Body of pancreas (tissue), 4 donors: ENCODE measurements at regions not wholly inside any gene's neighbourhood (a gene's known extent, or its start where the extent isn't known, plus 50 kb on each side); places are given as distances from the start of the nearest gene placed in this dataset.

ENCODE experiments used
- ATAC-seq: fragments of 150-250 bp; one replicate; pipeline ENCODE4 v1.9.1; 2016
- DNase-seq, 4 donors: peaks; one replicate each; pipeline ENCODE4 v3.0.0-alpha.2; 2019
- H3K27ac ChIP-seq, 4 donors: fragments of 200-600 bp; sonication (generic); 1 replicate in 3 of 4; 2 replicates in 1 of 4; pipeline versions ENCODE4 v1.5.1 to v1.6.1; 2016 to 2019; ENCODE audit warnings: mild to moderate bottlenecking in 1 of 4, mixed read lengths in 1 of 4, moderate library complexity in 1 of 4
- H3K27me3 ChIP-seq, 2 donors: fragments of 200-600 bp; sonication (generic); one replicate each; pipeline ENCODE4 v1.6.0; 2016; ENCODE audit warnings: mild to moderate bottlenecking in 1 of 2
- H3K36me3 ChIP-seq, 2 donors: fragments of 200-600 bp; sonication (generic); replicated peaks in 1 of 2; 2 replicates each; pipeline ENCODE4 v1.5.1; 2016; ENCODE audit warnings: low read depth in 2 of 2; ENCODE audit not compliant: insufficient read depth in 1 of 2
- H3K4me1 ChIP-seq: fragments of 200-600 bp; sonication (generic); one replicate; pipeline ENCODE4 v1.6.0; 2016
- H3K4me3 ChIP-seq, 2 donors: fragments of 200-600 bp; sonication (generic); 1 replicate in 1 of 2; 2 replicates in 1 of 2; pipeline ENCODE4 v1.5.1; 2016 to 2019
- H3K9me3 ChIP-seq, 3 donors: fragments of 200-600 bp; sonication (generic); 1 replicate in 2 of 3; 2 replicates in 1 of 3; pipeline ENCODE4 v1.5.1; 2016
- POLR2A ChIP-seq, 3 donors: fragments of 450-650 bp; IDR thresholded peaks; one replicate each; pipeline ENCODE4 v1.6.1; 2016; ENCODE audit warnings: antibody characterized with exemption in 3 of 3, mild to moderate bottlenecking in 2 of 3
- WGBS, 2 donors: methylation state at CpG; one replicate each; pipeline ENCODE4 v1.1.5; 2017; 5-methylcytosine and 5-hydroxymethylcytosine counted together
- intact Hi-C: fragments of 100-400 bp; cut with DNase I; formaldehyde crosslinking; loops from one replicate; pipeline ENCODE4 v1.15.1; 2023
- TF ChIP-seq, protein P1 (sequence below), 7 experiments: fragments of 450-650 bp in 4 of 7; fragments of 200-600 bp in 3 of 7; sonication (generic) in 3 of 7; IDR thresholded peaks; one replicate each; pipeline ENCODE4 v1.5.1; 2016 to 2019; ENCODE audit warnings: antibody characterized with exemption in 7 of 7

- 90 to 93% methylated on average over 2 to 3 of the region's 3 CpGs for WGBS, 2 donors
- Histone ChIP-seq H3K4me1 (peaks cover 24% of the 10 kb centered on the region), H3K27me3 (no peaks in the 10 kb centered on the region), H3K27ac (peak overlapping the region in 2 of 4 donors; percentile 40 to 46), H3K9me3 (no peaks in the 10 kb centered on the region), H3K36me3 (no peaks in the 10 kb centered on the region), H3K4me3 (no peak overlapping the region)
- DNase-seq (no peak), ATAC-seq (no peak)
- no peak for TF ChIP-seq POLR2A (IDR thresholded peaks at IDR 0.05)
- TF ChIP-seq, protein P1, sequence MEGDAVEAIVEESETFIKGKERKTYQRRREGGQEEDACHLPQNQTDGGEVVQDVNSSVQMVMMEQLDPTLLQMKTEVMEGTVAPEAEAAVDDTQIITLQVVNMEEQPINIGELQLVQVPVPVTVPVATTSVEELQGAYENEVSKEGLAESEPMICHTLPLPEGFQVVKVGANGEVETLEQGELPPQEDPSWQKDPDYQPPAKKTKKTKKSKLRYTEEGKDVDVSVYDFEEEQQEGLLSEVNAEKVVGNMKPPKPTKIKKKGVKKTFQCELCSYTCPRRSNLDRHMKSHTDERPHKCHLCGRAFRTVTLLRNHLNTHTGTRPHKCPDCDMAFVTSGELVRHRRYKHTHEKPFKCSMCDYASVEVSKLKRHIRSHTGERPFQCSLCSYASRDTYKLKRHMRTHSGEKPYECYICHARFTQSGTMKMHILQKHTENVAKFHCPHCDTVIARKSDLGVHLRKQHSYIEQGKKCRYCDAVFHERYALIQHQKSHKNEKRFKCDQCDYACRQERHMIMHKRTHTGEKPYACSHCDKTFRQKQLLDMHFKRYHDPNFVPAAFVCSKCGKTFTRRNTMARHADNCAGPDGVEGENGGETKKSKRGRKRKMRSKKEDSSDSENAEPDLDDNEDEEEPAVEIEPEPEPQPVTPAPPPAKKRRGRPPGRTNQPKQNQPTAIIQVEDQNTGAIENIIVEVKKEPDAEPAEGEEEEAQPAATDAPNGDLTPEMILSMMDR (IDR thresholded peaks at IDR 0.05): no peak
- intact Hi-C loops: no loop called here
These were observed 162.4 kb upstream of the KCNG1 start for GRCh38 chr20:51185277-51185676.

DNA sequence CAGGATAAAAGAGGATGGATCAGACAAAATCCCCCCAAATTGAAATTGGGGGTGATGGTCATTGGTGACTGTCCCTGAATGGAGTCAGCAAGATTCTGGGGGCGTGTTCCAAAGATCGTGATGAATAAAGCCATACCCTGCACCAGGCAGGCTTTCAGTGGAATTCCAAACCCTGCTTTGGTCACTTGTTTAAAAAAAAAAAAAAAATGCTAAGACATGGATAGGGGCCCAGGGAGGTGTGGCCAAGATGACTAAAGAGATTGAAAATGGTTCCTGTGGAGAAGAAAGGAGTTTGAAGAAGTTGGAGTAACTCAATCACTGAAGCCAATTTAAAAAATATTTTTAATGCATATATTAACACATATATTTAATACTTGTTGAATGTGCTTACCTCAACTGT, 161.4 kb upstream of the KCNG1 start:
- no peaks in the 10 kb centered on the region for H3K9me3 ChIP-seq
- peaks cover 24% of the 10 kb centered on the region for H3K4me1 ChIP-seq
- H3K36me3 ChIP-seq: no peaks in the 10 kb centered on the region
- H3K4me3 ChIP-seq: no peak overlapping the region
- TF ChIP-seq POLR2A (IDR thresholded peaks at IDR 0.05): no peak
- TF ChIP-seq, protein P1 (IDR thresholded peaks at IDR 0.05): no peak
- ATAC-seq (no peak), DNase-seq (no peak)
- H3K27ac ChIP-seq: peak overlapping the region in 1 of 4 donors; percentile 32
- H3K27me3 ChIP-seq: no peaks in the 10 kb centered on the region
- WGBS, 2 donors: 47 to 52% methylated on average over 2 of the region's 2 CpGs
- intact Hi-C loops: no loop called here

DNA sequence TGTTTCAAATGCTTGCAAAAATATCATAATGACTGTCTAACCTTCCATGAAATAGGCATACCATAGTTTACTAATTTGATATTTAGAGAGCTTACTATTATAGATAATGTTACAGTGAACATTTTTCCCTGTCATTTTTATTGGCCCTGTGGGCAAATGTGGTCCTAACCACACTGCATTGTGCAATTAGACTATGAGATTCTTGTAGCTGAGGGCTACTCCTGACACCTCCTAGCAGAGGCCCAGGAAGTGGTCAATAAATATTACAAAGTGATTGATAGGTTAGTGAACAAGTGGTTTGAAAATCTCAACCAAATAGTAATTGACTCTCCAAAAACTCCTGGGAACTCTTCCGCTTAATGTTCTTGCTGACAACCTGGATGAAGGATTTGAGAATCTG, 160.5 kb upstream of the KCNG1 start:
- 44 to 61% methylated on average over 1 of the region's 1 CpG for WGBS, 2 donors
- Histone ChIP-seq H3K27ac (peak overlapping the region in 1 of 4 donors; percentile 32), H3K4me1 (peaks cover 24% of the 10 kb centered on the region), H3K27me3 (no peaks in the 10 kb centered on the region), H3K4me3 (no peak overlapping the region), H3K9me3 (no peaks in the 10 kb centered on the region), H3K36me3 (no peaks in the 10 kb centered on the region)
- DNase-seq (no peak), ATAC-seq (no peak)
- intact Hi-C loops: no loop called here
- no peak for TF ChIP-seq POLR2A (IDR thresholded peaks at IDR 0.05)
- TF ChIP-seq, protein P1 (IDR thresholded peaks at IDR 0.05): no peak

GRCh38 chr20:51182571-51182970, 159.7 kb upstream of the KCNG1 start:
- intact Hi-C loops: no loop called here
- H3K27ac ChIP-seq: no peak overlapping the region
- 72 to 75% methylated on average over 6 of the region's 6 CpGs for WGBS, 2 donors
- H3K4me3 ChIP-seq: no peak overlapping the region
- no peaks in the 10 kb centered on the region for H3K36me3 ChIP-seq
- no peaks in the 10 kb centered on the region for H3K27me3 ChIP-seq
- peaks cover 23% of the 10 kb centered on the region for H3K4me1 ChIP-seq
- no peak for DNase-seq
- no peak for ATAC-seq
- TF ChIP-seq POLR2A (IDR thresholded peaks at IDR 0.05): no peak
- TF ChIP-seq, protein P1 (IDR thresholded peaks at IDR 0.05): no peak
- H3K9me3 ChIP-seq: no peaks in the 10 kb centered on the region

GRCh38 chr20:51178153-51178552, 155.2 kb upstream of the KCNG1 start:
- DNase-seq (peak; percentile 18 to 50 (median 32)), ATAC-seq (peak; percentile 72)
- 43 to 47% methylated on average over 3 of the region's 3 CpGs for WGBS, 2 donors
- peak overlapping the region in 3 of 4 donors; percentile 34 to 62 (median 34) for H3K27ac ChIP-seq
- H3K4me3 ChIP-seq: no peak overlapping the region
- TF ChIP-seq, protein P1 (IDR thresholded peaks at IDR 0.05): no peak
- TF ChIP-seq POLR2A (IDR thresholded peaks at IDR 0.05): no peak
- no peaks in the 10 kb centered on the region for H3K36me3 ChIP-seq
- H3K9me3 ChIP-seq: no peaks in the 10 kb centered on the region
- no peaks in the 10 kb centered on the region for H3K4me1 ChIP-seq
- H3K27me3 ChIP-seq: no peaks in the 10 kb centered on the region
- intact Hi-C loops: no loop called here
